ENCODE measurements at regions not wholly inside any gene's neighbourhood (a gene's known extent, or its start where the extent isn't known, plus 50 kb on each side); places are given as distances from the start of the nearest gene placed in this dataset.

- no peak for TF ChIP-seq CTCF (IDR thresholded peaks at IDR 0.05; ENCODE audit: poor library complexity)
- TF ChIP-seq EZH2 (IDR thresholded peaks at IDR 0.05; ENCODE audit: borderline replicate concordance), result no peak
- no peak for TF ChIP-seq EZH2phosphoT487 (IDR thresholded peaks at IDR 0.05; ENCODE audit: low read depth, severe bottlenecking, unreplicated experiment)
Observed at GRCh38 chr4:41883988-41884734, 51.1 kb upstream of the TMEM33 start.

Measured in hepatocyte (in vitro differentiated cells).